Left colon (tissue), 2 donors: ENCODE measurements at regions not wholly inside any gene's neighbourhood (a gene's known extent, or its start where the extent isn't known, plus 50 kb on each side); places are given as distances from the start of the nearest gene placed in this dataset.
"Not testable (repeated sequence)": the region's sequence is repeated elsewhere in the genome, so short reads cannot be mapped to it uniquely, and the experiment has no call there.

ENCODE experiments used
- ATAC-seq: fragments of 200-7000 bp; cut with Tn5 transposase; one replicate; pipeline ENCODE4 v1.9.1; 2020; ENCODE audit warnings: mild to moderate bottlenecking, moderate library complexity
- DNase-seq, 2 donors: peaks; one replicate each; pipeline ENCODE4 v3.0.0-alpha.2; 2020
- intact Hi-C, 2 donors: fragments of 100-400 bp; cut with DNase I in 1 of 2; cut with micrococcal nuclease in 1 of 2; formaldehyde crosslinking; loops; one replicate each; pipeline versions ENCODE4 v1.11.2 to v1.14.0; 2022; cut with DNase I, micrococcal nuclease
- donor health status: DM: no; HTN: no; CAD: no.
- donor health status: DM: yes; HTN: yes; CAD: no.

DNA sequence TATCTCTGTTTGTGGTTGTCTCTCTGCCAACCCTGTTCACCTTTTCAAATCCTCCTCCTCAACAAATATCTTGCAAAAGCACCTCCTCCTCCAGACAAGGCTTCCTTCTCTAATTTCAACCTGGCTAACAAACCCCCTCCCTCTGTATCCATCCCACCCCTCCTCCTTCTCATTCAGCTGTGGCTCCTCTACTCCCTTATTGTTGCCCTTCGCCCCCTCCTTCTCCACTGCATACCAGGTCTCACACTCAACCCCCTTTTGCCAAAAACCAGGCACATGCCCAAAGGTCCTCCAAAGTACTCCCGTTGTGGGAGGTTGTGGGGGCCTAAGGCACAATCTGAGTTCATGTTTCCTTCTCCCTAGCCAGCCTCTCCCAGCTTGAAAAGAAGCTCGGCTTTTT is 110.6 kb downstream of the JRKL start:
- ATAC-seq (no peak), DNase-seq (no peak)
- intact Hi-C loops, result no loop called here

DNA sequence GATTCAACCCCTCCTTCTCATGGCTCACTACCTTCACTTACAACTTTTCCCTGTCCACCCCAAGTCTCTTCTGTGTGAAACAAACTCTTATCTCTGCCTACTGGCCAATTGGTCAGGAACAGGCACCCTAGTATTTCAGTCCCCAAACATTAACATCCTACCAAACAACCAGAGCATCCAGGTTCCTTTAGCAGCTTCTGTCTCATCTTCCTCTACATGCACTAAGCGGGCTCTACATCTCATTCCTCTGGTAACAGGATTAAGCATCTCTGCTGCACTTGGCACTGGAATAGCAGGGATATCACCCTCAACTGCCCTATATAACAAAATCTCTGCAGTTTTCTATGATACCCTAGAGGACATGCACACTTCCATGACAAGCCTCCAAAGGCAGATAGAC is 116.2 kb downstream of the JRKL start:
- ATAC-seq (no peak), DNase-seq (no peak)
- intact Hi-C loops, result no loop called here

DNA sequence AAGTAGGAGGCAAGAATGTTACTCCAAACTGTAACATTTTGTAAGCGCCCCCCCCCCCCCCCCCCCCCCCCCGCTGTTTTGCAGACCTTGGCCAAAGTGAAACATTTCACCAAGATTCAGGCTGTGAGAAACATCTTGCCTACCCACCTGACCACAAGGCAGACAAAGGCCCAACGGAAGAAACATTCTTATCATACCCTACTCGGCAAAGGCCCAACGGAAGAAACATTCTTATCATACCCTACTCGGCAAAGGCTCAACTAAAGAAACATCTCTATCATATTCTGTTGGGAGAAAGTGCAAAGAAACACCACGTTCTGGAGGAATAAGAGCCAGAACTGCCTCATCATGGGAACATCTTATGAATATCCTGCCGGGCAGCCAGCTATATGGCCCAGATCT is 117.1 kb downstream of the JRKL start:
- no peak for ATAC-seq

DNA sequence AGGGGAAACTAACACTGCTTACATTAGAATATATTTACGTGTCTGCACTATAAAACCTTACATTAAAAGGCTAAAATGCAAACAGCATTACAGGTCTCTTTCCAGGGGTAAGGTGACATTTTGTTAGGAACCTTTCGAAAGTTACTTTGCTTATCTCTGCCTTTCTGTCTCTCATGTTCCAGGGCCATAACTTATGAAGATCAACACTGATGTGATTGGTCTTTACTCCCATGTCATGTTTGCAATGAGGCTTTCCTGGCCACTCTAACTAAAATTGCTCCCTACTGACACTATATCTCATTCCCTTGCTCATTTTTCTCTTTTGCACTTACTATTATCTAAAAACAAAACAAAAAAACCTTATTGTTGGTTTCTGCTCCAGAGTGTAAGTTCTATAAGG is 119.0 kb downstream of the JRKL start:
- DNase-seq (no peak), ATAC-seq (no peak)
- intact Hi-C loops, result no loop called here

More for the DNA sequence above, 117.1 kb downstream of the JRKL start:
- intact Hi-C loops, result no loop called here
- no peak for DNase-seq

DNA sequence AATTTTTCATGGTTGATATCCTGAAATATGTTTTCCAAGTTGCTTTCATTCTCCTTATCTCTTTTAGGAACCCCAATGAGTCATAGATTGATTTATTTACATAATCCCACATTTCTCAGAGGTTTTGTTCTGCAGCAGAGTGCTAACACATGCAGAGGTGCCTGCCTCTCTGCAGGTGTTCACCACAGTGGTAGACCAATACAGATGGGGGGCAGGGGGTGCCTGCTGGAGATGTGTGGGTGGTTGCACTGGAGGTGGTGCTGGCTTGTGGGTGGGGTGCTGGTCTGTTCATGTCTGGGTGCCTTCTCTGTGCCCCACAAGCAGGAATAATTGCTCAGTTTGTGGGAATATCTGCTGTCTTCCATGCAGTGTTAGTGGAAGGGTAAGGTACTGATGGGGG is 131.1 kb downstream of the JRKL start:
- DNase-seq, result no peak
- no peak for ATAC-seq

DNA sequence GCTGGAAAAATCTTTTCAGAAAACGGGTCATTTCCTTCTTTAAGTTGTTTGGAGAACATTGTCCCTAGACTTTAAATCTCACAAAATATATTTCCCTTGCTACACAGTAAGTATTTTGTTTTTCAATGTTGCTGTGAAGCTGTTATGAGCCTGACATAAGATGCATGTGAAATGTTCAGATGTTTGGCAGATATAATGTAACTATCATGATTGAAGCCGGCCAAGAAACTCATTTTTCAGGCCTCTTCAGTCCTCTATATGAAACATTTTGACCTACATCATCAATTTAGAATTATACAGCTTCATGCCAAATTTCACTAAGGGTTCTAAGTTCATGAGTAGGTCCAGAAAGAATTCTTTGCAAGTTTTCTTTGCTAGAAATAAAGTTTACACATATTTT is 133.8 kb downstream of the JRKL start:
- DNase-seq (no peak), ATAC-seq (no peak)
- intact Hi-C loops, result no loop called here

More for the DNA sequence above, 131.1 kb downstream of the JRKL start:
- intact Hi-C loops, result no loop called here

DNA sequence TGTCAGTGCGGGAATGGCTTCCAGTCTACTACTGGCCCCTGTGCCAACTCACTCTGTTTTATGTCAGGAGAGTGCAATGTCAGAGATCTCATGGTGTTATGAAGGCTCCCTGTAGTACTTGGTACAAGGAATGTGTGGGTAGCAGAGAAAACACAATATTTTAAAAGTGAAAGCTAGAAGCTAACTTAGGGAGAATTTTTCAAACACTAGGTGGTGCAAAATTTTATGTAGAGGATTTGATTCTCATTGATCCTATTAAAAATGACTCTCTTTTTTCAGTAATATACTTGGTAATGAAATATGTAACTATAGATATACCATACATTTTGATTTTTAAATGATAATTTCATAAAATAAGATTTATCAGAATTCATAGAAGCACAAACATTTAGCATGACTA is 134.7 kb downstream of the JRKL start:
- DNase-seq (no peak), ATAC-seq (no peak)
- intact Hi-C loops, result no loop called here

DNA sequence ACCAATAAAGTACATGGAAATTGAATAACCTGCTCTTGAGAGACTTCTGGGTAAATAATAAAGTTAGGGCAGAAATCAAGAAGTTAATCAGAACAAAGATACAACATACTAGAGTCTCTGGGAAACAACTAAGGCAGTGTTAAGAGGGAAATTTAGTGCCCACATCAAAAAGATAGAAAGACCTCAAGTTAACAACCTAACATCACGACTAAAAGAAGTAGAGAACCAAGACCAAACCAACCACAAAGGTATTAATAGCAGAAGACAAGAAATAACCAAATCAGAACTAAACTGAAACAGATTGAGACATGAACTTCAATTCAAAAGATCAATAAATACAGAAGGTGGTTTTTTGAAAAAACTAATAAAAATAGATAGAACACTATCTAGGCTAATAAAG is 140.7 kb downstream of the JRKL start:
- no peak for ATAC-seq
- intact Hi-C loops, result no loop called here
- DNase-seq, result no peak

DNA sequence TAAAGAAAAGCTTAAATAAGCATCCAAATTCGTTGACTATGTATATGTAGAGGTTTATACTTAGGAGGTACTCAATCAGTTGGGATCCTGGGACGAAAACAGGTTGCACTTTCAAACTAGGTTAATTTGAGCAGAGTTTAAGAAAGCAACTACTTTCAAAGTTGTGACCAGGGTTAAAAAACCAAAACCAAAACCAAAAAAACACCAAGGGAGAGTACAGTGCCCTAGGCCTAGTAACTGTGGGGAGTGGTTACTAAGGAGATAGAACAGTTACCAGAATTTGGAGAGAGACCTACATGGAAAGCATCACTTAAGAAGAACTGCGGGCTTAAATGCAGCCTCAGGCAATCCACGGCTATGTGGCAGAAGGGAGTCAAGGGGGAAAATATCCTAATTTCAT is 148.3 kb downstream of the JRKL start:
- no peak for DNase-seq

DNA sequence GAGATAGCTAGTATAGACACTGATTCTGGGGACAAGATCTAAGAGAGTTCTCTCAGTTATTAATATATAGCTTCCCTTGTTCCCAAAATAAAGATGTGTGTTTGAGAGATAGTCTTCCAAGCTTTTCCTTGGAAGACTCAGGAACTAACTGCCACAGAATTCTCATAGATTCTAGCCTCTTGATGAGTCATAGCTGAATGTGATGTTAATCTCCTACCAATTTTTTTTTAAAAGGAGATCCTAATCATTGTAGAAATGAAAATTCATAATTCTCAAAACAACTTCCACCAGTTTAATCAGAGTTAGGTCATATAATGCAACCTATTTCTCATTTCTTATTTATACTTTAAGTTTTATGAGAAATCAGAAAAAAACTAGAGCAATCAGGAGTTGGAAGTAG is 148.8 kb downstream of the JRKL start:
- intact Hi-C loops, result no loop called here
- DNase-seq, result no peak
- ATAC-seq, result no peak

More for the DNA sequence above, 148.3 kb downstream of the JRKL start:
- no peak for ATAC-seq
- intact Hi-C loops, result no loop called here

DNA sequence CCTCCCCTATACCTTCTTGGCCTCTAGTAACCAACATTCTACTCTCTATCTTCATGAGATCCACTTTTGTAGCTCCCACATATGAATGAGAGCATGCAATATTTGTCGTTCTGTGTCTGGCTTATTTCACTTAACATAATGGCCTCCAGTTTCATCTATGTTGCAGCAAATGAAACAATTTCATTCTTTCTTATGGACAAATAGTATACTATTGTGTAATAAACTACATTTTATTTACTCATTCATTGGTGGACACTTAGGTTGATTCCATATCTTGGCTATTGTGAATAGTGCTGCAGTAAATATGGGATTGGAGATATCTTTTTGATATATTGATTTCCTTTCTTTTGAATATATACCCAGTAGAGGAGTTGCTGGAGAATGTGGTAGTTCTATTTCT is 151.1 kb downstream of the JRKL start:
- intact Hi-C loops, result no loop called here
- no peak for DNase-seq
- no peak for ATAC-seq

DNA sequence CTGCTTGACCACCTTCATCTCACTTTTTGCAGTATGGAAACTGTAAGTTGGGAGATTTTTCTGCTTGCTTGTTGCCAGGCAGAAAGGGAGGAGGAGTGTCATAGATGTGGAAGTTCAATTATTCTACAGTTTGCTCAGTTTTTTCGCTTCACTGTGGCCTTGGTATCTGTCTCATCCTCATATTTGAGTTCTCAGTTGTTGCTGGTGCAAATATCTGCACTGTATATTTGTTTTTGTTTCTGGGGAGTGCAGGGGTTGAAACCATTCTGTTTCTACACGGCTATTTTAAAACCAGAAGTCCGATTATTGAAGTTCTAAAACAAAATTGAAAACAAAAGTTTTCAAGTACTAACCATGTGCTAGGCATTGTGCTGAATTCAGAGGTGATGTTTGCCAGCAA is 153.4 kb downstream of the JRKL start:
- intact Hi-C loops, result no loop called here
- ATAC-seq (no peak), DNase-seq (no peak)

DNA sequence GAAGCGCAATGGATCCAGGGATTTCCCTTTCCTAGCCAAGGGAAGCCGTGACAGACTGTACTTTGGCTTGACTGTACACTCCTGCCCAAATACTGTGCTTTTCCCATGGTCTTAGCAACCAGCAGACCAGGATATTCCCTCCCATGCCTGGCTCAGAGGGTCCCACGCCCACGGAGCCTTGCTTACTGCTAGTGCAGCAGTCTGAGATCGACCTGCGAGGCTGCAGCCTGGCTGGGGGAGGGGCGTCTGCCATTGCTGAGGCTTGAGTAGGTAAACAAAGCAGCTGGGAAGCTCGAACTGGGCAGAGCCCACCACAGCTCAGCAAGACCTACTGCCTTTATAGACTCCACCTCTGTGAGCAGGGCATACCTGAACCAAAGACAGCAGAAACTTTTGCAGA is 155.4 kb downstream of the JRKL start:
- ATAC-seq, DNase-seq, intact Hi-C loops: not testable (repeated sequence)

DNA sequence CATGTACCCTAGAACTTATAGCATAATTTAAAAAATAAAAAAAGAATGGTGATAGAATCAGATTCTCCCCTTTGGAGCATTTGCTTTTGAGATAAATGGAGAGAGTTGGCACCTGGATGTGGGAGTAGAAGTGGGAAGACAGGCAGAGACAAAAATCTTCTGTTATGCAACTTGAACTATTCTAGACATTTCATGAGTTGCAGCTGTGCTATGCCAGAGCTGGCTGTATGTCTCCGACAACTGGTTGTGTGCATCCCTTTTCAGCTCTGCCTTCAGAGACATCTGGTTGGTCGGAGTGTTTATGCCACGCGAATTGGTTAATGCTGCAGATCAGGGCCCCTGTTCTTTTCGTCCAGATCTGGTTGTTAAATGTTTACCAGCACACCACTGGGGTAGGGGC is 161.3 kb downstream of the JRKL start:
- intact Hi-C loops, result no loop called here
- ATAC-seq, result no peak
- no peak for DNase-seq

DNA sequence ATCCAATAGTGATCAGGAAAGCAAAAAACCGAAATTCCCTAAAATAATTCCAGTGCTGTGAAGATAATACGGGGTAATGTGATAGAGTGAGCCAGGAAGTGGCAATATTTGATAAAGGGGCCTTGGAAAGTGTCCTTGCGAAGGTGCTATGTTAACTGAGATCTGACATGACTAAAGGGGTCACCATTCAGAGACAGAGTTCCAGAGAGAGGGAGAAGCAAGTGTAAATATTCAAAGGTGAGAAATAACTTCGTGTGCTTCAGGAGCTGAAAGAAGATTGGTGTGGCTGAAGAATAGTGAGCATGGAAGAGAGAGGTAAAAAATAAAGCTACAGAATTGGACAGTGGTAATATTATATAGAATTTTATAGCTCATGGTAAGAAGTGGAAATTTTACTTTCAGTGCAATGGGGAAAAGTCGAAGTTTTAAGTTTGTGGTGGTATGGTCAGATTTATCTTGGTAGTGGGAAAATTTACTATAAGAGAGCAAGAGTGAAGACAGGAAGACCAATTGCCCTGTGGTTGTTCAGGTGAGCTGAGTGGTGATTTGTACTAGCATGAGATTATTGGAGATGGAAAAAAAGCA is 164.5 kb downstream of the JRKL start:
- intact Hi-C loops, result no loop called here
- DNase-seq, result no peak

DNA sequence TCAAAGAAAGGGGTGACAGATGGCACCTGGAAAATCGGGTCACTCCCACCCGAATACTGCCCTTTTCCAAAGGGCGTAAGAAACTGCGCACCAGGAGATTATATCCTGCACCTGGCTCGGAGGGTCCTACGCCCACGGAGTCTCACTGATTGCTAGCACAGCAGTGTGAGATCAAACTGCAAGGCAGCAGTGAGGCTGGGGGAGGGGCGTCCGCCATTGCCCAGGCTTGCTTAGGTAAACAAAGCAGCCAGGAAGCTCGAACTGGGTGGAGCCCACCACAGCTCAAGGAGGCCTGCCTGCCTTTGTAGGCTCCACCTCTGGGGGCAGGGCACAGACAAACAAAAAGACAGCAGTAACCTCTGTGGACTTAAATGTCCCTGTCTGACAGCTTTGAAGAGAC is 166.0 kb downstream of the JRKL start:
- DNase-seq, ATAC-seq, intact Hi-C loops: not testable (repeated sequence)

More for the DNA sequence above, 164.5 kb downstream of the JRKL start:
- no peak for ATAC-seq

DNA sequence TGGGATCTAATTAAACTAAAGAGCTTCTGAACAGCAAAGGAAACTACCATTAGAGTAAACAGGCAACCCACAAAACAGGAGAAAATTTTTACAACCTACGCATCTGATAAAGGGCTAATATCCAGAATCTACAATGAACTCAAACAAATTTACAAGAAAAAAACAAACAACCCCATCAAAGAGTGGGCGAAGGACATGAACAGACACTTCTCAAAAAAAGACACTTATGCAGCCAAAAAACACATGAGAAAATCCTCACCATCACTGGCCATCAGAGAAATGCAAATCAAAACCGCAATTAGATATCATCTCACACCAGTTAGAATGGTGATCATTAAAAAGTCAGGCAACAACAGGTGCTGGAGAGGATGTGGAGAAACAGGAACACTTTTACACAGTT is 170.9 kb downstream of the JRKL start:
- intact Hi-C loops, DNase-seq, ATAC-seq: not testable (repeated sequence)

DNA sequence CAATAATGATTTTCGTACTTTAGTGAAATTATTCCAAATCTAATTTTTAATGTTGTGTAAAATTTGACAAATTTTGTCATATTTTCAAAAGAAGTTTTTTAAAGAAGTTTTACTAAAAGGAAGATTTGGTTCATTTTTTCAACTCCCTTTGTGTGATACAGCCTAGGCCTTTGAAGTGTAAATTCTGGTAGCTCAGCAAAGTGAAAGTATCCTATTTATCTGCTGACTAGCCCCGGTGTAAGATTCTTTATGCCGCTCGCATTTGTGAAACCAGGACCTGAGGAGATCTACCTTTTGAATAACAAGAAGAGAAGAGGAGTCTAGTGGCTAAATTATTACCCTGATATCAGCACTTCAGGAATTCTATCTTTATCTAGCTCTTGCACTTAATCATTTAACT is 177.4 kb downstream of the JRKL start:
- DNase-seq (no peak), ATAC-seq (peak; percentile 42)
- intact Hi-C loops, result no loop called here

DNA sequence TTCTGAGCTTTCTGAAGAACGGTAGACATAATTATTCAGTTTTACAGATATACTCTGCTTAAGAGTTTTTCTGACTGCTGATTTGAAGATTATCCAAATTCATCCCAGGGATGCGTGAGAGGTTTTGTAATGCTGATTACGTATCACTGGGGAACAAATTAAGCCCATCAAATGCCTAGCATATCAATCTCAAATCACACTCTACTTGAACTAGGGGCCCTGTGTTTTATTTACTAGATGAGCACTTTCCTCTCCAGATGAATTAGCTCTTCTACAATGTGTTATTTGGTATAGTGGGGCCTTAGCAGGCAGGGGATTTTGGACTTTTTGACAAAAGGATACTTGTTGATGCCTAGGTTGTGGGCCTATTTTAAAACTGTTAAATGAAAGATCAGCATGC is 177.9 kb downstream of the JRKL start:
- ATAC-seq, result no peak
- no peak for DNase-seq
- intact Hi-C loops, result no loop called here

DNA sequence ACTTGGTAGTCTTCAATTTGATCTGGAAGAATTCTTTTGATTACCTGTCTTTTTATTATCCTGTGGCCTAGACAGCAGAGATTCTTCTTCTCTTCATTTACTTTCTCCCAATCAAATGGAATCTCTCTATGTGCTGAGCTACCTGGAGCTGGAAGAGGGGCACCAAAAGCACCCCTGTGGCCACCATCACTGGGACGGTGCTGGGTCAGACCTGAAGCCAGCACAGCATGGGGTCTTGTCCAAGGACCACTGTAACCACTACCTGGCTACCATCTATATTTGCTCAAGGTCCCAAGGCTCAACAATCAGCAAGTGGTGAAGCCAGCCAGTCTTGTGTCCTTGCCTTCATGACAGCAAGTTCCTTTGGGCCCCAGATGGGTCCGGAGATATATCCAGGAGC is 186.6 kb downstream of the JRKL start:
- ATAC-seq (no peak), DNase-seq (no peak)
- intact Hi-C loops, result no loop called here

DNA sequence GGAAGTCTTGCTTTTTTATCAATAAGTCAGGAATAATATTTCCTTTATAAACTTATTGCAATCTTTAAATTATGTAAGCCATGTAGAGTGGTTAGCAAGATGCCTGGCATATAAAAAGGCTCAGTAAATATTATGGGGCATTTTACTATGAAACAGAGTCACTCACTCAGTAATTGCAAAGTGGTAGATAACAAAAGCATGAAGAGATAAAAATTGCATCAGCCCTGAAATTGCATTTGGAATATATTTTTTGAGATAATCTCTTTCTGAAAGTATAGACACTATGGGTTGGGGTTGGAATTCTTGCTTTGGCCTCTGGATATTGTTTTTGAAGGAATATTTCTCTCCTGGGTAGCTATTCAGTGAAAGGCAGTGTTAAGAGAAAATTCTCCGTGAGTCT is 188.6 kb downstream of the JRKL start:
- DNase-seq, result no peak
- no peak for ATAC-seq
- intact Hi-C loops, result no loop called here

DNA sequence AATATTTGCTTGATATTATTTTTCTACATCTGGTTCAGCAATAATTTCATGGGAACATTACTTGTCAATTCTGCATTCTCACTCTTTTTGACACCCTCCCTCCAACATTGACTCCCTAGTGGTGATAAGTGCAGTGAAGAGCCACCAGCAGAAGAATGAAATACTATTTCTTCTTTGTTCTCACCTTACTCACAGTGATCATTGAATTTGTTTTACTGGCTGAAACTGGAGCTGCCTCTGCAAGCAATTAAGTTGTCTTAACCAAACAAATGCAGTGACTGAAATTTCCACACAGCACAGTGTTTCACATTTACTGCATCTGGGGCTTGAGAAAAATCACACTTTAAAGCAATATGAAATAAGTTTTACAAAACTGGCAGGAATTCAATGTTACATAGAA is 189.8 kb downstream of the JRKL start:
- ATAC-seq (peak; percentile 41), DNase-seq (no peak)
- intact Hi-C loops, result no loop called here
